Stimulated activated CD4-positive, alpha-beta T cell treated with anti-CD3 and anti-CD28 coated beads, Interleukin-2, amount 100 ng/mL, for 24 hours (primary cell): ENCODE measurements at regions not wholly inside any gene's neighbourhood (a gene's known extent, or its start where the extent isn't known, plus 50 kb on each side); places are given as distances from the start of the nearest gene placed in this dataset.
"Not testable (repeated sequence)": the region's sequence is repeated elsewhere in the genome, so short reads cannot be mapped to it uniquely, and the experiment has no call there.

Experiments used
- DNase-seq, 2 donors: peaks; one replicate each; pipeline ENCODE4 v3.0.0-alpha.2; 2020

DNA sequence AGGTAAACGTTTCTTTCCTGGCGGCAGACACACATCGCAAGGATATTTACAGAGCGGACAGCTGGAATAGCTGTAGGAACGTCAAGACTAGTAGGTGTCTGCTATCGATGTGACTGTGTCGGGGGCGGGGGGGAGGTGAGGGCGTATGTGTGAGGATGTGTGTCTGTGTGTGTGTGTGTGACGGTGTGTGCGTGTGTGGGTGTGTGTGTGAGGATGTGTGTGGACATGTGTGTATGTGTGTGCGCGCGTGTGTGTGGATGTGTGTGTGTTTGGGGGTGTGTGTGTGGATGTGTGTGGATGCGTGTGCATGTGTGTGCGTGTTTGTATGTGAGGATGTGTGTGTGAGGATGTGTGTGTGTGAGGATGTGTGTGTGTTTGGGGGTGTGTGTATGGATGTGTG is 55.4 kb downstream of the PNMA6F start:
- DNase-seq: not testable (repeated sequence)

DNA sequence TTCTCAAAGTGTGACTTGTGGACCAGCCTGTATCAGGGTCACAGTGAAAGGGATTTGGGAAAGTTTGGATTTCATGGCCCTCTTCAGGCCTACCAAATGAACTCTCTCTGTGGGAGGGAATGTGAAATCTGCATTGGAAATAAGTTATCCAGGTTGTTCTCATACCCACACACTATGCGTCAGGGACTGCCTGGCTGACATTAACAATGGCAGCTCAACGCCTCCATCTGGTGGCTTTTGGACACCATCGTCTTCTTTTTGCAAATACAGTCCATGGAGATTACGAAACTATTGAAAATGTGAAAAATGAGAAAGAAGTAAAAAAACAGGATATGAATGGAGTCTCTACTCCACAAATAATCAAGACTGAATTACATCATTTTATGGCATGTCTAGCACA is 61.1 kb downstream of the PNMA6F start:
- DNase-seq: not testable (repeated sequence)

DNA sequence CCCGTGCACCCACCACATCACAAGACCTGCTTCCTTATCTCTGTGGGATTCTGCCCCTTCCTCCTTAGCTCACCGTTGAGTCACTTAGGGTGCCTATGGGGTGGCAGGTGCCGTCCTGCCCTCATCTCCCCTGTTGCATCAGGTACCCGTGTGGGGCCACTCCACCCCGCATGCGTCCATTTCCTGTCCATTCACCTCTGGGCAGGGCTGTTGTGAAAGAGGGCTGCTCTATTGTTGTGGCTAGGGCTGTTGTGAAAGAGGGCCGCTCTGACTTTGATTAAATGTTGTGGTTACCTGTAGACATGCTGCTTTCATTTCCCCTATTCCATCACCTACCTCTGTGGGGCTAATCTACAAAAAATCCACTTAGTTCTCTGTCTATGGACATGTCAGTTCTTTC is 68.3 kb downstream of the PNMA6F start:
- not testable (repeated sequence) for DNase-seq

DNA sequence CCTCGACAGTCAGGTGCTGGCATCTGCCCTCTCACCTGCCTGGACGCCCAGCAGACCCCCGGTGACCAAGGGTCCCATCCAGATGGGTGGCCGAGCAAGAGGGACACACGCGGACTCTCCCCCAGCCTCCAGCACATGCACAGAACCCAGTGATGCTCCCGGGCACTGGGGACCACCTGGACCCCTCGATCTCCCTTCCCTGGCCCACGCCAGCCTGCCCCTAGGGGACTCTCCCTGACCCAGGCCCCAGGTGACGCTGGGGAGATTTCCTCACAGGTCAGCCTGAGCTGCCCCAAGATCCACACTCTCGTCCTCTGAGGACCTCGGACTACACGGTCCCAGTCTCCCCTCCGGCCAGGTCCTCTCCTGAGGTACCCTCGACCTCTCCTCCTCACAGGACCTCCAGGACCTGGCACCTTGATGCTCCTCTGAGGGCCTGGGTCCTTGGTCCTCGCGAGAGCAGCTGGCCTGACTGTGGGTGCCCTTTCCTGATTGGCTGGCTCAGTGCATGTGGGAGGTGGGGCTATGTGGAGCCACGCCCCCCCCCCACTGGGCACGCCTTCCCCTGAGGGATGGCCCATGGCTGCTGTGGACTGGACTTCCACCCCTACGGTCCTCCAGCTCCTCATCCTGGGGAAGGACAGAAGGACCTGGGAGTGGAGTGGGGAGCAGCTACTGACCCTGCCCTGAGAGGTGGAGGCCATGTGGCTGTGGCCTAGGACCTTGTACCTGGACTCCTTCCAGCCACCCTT is 69.0 kb downstream of the PNMA6F start:
- DNase-seq: peak in 1 of 2 donors; percentile 1

DNA sequence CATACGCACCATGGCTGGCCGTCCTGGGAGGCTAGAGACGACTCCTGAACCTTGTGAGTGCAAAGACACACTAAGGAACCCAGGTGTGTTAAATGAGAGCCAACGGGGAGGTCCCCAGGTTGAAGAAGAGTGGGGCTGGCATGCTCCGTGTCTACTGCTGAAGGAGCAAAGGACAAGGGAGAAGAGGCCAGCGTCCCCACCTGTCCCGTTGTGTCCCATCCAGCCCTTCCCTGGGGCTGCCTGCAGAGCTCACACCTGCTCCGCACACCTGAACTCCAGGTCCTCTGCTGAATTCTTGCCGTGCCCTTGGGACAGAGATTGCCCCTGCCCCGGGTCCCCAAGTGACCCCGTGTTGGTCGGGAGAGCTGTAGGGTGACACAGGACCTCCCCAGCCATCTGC is 69.6 kb downstream of the PNMA6F start:
- DNase-seq: not testable (repeated sequence)

DNA sequence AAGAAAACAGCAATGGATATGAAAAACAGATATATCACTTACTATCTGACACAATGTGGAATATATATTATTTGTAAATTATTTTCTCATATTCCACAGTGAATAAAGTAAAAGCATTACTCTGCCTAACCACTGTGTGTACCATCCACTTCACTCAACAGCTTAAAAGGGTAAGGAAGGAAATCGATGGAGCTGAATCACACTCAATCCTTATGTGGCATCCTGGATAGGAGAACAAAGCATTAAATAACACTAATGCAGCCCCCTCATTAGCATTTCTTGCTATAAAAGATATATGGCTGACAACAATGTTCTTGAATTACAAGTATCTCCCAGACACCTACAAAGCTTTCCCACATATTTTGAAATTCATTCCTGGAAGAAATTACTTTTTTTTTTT is 70.8 kb downstream of the PNMA6F start:
- not testable (repeated sequence) for DNase-seq

DNA sequence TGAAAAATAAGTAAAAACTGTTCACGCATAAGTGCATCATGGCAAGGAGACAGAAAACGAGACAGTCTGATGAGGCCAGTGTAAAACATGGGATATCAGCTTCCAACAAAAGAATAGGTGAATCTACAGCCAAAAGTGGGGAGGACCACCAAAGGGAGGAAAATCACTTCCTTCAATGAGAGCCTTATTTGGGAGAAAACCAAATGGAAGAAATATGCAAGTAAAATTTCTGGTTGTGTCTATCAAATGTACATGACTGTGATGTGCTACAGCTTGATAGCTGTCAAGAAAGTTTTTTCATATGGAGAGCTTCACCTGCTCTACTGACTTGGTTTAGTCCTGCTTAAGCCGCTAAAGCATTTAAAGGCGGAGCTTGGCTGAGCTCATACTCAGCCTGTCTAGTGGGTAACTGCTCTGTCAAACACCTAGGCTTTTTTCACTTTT is 66.2 kb downstream of the MAGEA1 start:
- DNase-seq: no peak

DNA sequence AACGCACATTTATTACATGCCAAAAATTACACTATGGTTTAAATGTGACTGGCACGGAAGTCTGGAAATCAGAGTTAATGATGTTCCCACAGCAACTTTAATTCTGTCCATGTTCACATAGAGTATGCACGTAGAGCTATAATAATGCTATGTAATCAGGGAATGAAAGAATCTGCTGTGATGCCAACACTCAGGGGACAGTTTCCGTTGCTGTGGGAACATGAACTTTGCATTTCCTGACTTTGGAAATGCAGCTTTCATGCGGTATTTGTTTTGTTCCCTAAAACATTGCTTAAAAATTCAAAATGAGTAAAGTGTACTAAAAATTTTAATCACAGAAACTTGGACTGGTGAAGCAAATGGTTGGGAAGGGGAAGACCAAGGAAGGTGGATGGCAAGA is 65.7 kb downstream of the MAGEA1 start:
- DNase-seq: no peak

DNA sequence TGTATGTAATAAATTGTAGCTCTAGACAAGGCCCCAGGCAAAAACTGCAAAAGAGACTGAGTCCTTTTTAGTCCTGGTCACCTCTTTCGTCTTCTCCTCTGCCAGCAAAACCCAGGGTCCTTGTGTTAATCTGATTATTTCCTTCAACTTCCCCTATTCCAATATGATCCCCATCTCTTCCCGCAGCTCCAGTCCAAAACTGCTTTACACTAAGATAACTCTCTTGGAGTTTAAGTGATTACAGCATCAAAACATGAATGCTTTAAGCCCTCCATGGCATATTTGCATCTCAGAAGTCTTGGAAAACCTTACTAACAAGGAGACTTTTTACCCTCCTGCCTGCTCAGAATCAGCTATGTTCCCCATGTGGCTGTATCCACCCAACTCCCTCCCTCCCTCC is 59.3 kb downstream of the MAGEA1 start:
- no peak for DNase-seq
